ENCODE measurements at regions not wholly inside any gene's neighbourhood (a gene's known extent, or its start where the extent isn't known, plus 50 kb on each side); places are given as distances from the start of the nearest gene placed in this dataset.
"Not testable (repeated sequence)": the region's sequence is repeated elsewhere in the genome, so short reads cannot be mapped to it uniquely, and the experiment has no call there.

DNA sequence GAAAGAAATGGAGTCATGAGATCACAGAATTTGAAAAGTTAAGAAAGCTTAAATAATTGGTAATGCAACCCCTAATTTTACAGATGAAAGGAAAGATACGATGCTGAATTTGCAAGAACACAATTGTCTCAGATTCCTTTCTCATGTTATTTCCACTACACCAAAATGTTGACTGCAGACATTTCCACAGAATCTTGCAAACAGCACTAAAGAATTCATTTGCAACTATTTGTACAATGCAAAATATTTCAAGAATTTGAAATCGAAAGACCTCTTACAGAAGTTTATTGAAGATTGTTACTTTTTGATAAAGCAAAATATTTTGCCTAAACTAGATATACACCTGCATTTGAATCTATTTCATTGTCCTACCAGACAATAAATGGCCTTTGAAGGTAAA, 194.1 kb upstream of the KCNMB2 start:
- Mint-ChIP-seq H3K36me3 (ENCODE audit: insufficient read depth, unreplicated experiment) (no peaks in the 10 kb centered on the region), H3K9me3 (ENCODE audit: unreplicated experiment) (no peaks in the 10 kb centered on the region), H3K27ac (ENCODE audit: low read depth, unreplicated experiment) (no peak overlapping the region), H3K4me1 (ENCODE audit: insufficient read depth, unreplicated experiment) (peaks cover 5% of the 10 kb centered on the region), H3K4me3 (ENCODE audit: unreplicated experiment) (no peak overlapping the region), H3K27me3 (ENCODE audit: insufficient read depth, unreplicated experiment) (no peaks in the 10 kb centered on the region)
- ChIA-PET CTCF (no interaction called here), POLR2A (no interaction called here)
- TF ChIP-seq, protein P1, sequence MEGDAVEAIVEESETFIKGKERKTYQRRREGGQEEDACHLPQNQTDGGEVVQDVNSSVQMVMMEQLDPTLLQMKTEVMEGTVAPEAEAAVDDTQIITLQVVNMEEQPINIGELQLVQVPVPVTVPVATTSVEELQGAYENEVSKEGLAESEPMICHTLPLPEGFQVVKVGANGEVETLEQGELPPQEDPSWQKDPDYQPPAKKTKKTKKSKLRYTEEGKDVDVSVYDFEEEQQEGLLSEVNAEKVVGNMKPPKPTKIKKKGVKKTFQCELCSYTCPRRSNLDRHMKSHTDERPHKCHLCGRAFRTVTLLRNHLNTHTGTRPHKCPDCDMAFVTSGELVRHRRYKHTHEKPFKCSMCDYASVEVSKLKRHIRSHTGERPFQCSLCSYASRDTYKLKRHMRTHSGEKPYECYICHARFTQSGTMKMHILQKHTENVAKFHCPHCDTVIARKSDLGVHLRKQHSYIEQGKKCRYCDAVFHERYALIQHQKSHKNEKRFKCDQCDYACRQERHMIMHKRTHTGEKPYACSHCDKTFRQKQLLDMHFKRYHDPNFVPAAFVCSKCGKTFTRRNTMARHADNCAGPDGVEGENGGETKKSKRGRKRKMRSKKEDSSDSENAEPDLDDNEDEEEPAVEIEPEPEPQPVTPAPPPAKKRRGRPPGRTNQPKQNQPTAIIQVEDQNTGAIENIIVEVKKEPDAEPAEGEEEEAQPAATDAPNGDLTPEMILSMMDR (IDR thresholded peaks at IDR 0.05; ENCODE audit: unreplicated experiment), result no peak
- intact Hi-C loops (cut with micrococcal nuclease), result no loop called here
- no peak for DNase-seq (ENCODE audit: unreplicated experiment)
- no TSS peak for BruUV-seq (replicated peaks)

DNA sequence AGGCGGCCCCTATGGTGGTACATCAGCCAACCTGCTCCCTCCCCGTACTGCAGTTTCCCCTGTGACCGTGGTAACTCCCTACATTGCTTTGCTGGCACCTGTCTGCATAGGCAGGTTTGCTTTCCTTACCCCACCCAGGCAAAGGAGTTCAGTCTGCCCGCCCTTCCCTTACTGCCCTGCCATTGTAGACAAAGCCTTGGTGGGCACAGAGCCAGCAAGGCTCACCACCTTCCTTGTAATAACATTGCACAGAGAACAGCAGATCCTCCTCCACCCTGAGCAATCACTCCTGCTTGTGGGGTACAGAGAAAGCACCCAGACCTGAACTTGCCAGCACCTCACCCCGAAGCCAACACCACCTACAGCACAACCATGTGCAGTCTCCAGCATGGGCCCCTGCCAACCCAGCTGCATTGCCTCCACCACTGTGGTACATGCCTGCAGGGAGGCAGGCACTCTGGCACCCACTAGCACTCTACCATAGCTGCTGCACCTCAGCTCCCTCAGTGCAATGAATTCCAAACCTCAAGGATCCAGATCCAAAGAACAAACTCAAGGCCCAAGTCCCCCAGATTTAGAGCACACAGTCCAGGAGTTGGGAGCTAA, 192.7 kb upstream of the KCNMB2 start:
- ChIA-PET CTCF (no interaction called here), POLR2A (no interaction called here)
- Mint-ChIP-seq H3K27me3 (ENCODE audit: insufficient read depth, unreplicated experiment) (no peaks in the 10 kb centered on the region), H3K36me3 (ENCODE audit: insufficient read depth, unreplicated experiment) (no peaks in the 10 kb centered on the region), H3K27ac (ENCODE audit: low read depth, unreplicated experiment) (no peak overlapping the region), H3K4me3 (ENCODE audit: unreplicated experiment) (no peak overlapping the region), H3K9me3 (ENCODE audit: unreplicated experiment) (no peaks in the 10 kb centered on the region), H3K4me1 (ENCODE audit: insufficient read depth, unreplicated experiment) (peaks cover 5% of the 10 kb centered on the region)
- TF ChIP-seq, protein P1 (IDR thresholded peaks at IDR 0.05; ENCODE audit: unreplicated experiment), result no peak
- intact Hi-C loops (cut with micrococcal nuclease), result no loop called here
- no TSS peak for BruUV-seq (replicated peaks)
- peak; percentile 14 for DNase-seq (ENCODE audit: unreplicated experiment)

DNA sequence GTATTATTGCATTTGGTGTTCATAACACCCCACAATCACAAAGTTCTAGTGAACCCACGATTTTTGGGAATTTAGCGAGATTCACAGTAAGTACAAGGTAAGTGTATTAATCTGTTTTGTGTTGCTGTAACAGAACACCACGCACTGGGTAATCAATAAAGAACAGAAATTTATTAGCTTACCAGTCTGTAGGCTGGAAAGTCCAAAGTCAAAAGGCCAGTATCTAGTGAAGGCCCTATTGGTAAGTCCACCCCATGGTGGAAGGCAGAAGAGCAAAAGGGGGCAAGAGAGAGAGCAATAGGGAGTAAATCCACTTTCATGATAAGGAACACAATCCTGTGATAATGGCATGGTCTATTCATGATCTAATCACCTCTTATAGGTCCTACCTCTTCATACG, 190.3 kb upstream of the KCNMB2 start:
- TF ChIP-seq, protein P1 (IDR thresholded peaks at IDR 0.05; ENCODE audit: unreplicated experiment), result no peak
- Mint-ChIP-seq H3K4me3 (ENCODE audit: unreplicated experiment) (no peak overlapping the region), H3K36me3 (ENCODE audit: insufficient read depth, unreplicated experiment) (no peaks in the 10 kb centered on the region), H3K27ac (ENCODE audit: low read depth, unreplicated experiment) (no peak overlapping the region), H3K9me3 (ENCODE audit: unreplicated experiment) (no peaks in the 10 kb centered on the region), H3K27me3 (ENCODE audit: insufficient read depth, unreplicated experiment) (no peaks in the 10 kb centered on the region), H3K4me1 (ENCODE audit: insufficient read depth, unreplicated experiment) (peaks cover 5% of the 10 kb centered on the region)
- BruUV-seq (replicated peaks), result no TSS peak
- intact Hi-C loops (cut with micrococcal nuclease), result no loop called here
- CTCF ChIA-PET, result interaction anchor here (0.6 to 1.4 kb wide), 3 partner anchors 13 to 1185 kb away, joined by 3 to 5 read pairs (median 4); no protein-coding TSS in a partner anchor
- DNase-seq (ENCODE audit: unreplicated experiment), result no peak
- POLR2A ChIA-PET, result no interaction called here

DNA sequence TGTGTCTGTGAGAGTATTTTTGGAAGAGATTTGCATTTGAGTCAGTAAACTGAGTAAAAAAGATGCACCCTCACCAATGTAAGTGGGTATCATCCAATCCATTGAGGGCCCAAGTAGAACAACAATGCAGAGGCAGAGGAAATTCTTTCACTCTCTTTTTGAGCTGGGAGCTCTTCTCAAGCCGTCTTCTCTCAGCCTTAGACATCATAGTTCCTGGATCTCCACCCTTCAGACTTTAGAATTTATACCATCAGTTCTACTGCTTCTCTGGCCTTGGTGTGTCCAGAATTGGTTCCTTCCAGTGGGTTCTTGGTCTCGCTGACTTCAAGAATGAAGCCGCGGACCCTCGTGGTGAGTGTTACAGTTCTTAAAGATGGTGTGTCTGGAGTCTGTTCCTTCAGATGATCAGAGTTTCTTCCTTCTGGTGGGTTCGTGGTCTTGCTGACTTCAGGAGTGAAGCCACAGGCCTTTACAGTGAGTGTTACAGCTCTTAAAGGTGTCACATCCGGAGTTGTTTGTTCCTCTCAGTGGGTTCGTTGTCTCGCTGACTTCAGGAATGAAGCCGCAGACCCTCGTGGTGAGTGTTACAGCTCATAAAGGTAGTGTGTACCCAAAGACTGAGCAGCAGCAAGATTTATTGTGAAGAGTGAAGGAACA, 187.5 kb upstream of the KCNMB2 start:
- H3K9me3 Mint-ChIP-seq (ENCODE audit: unreplicated experiment); intact Hi-C loops (cut with micrococcal nuclease); BruUV-seq (replicated peaks); H3K4me3 Mint-ChIP-seq (ENCODE audit: unreplicated experiment); H3K36me3 Mint-ChIP-seq (ENCODE audit: insufficient read depth, unreplicated experiment); DNase-seq (ENCODE audit: unreplicated experiment); H3K4me1 Mint-ChIP-seq (ENCODE audit: insufficient read depth, unreplicated experiment); H3K27ac Mint-ChIP-seq (ENCODE audit: low read depth, unreplicated experiment); POLR2A ChIA-PET; H3K27me3 Mint-ChIP-seq (ENCODE audit: insufficient read depth, unreplicated experiment): not testable (repeated sequence)
- CTCF ChIA-PET, result interaction anchor here (1.3 to 1.6 kb wide), 2 partner anchors 10 to 37 kb away, joined by 3 to 5 read pairs; no protein-coding TSS in a partner anchor

DNA sequence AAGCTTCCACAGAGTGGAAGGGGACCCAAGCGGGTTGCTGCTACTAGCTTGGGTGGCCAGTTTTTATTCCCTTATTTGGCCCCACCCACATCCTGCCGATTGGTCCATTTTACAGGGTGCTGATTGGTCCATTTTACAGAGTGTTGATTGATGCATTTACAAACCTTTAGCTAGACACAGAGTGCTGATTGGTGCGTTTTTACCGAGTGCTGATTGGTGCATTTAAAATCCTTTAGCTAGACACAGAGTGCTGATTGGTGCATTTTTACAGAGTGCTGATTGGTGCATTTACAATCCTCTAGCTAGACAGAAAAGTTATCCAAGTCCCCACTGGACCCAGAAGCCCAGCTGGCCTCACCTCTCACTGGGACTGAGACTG, 187.0 kb upstream of the KCNMB2 start:
- H3K36me3 Mint-ChIP-seq (ENCODE audit: insufficient read depth, unreplicated experiment); H3K4me3 Mint-ChIP-seq (ENCODE audit: unreplicated experiment); intact Hi-C loops (cut with micrococcal nuclease); H3K27ac Mint-ChIP-seq (ENCODE audit: low read depth, unreplicated experiment); POLR2A ChIA-PET; H3K27me3 Mint-ChIP-seq (ENCODE audit: insufficient read depth, unreplicated experiment); DNase-seq (ENCODE audit: unreplicated experiment); H3K4me1 Mint-ChIP-seq (ENCODE audit: insufficient read depth, unreplicated experiment); H3K9me3 Mint-ChIP-seq (ENCODE audit: unreplicated experiment); BruUV-seq (replicated peaks): not testable (repeated sequence)
- CTCF ChIA-PET, result interaction anchor here (1.3 to 1.6 kb wide), 2 partner anchors 9 to 36 kb away, joined by 3 to 5 read pairs; no protein-coding TSS in a partner anchor
